GM18508 (cell line): ENCODE measurements at regions not wholly inside any gene's neighbourhood (a gene's known extent, or its start where the extent isn't known, plus 50 kb on each side); places are given as distances from the start of the nearest gene placed in this dataset.

Source experiments
- ATAC-seq: cut with Tn5 transposase; IDR thresholded peaks from one replicate; pipeline ENCODE4 v1.9.1; 2021; ENCODE audit warnings: moderate number of reproducible peaks; ENCODE audit not compliant: insufficient read depth, unreplicated experiment

DNA sequence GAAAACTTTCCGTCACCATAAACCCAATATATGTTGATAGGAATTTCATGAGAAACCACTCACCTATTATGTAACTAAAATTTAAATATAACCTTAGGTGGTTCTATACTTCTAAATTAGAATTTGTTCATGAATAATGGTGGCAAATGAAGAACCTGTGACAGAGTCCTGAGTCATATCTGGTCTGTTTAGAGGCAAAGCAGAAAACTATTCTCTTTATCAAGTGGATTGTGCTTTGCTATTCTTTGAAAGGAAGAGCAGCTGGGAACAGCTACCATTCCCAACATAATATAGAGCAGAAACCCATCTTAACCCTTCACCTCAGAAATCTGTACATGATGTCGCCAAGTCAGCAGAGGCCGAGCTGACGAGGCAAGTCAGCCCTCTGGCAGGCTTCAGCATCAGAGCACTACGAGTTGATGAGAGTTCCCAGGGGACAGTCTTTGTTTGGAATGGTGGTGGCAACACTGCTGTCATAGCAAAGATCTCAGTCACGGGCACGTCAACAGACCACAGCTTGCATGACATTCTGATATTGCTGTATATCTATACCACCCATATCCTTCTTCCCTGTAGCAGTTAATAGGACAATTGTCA is 631.9 kb upstream of the CA10 start:
- ATAC-seq: no peak

DNA sequence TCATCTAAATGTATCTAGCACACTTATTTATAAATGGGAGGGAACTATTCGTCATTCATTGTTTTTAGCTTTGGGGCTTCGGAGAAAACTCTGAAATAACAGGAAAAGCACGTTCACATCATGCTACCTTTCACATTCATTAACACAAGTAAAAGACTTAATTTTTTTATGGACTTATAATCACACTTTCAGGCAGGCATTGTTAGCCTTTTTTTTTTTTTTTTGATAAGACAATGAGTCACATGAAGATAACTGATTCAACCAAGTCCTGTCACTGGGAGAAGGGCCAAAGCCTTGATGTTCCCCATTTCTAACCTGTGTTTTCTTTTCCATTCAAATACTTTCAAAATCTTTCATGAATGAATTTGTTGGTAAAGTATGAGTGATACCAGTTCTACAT is 631.3 kb upstream of the CA10 start:
- no peak for ATAC-seq

DNA sequence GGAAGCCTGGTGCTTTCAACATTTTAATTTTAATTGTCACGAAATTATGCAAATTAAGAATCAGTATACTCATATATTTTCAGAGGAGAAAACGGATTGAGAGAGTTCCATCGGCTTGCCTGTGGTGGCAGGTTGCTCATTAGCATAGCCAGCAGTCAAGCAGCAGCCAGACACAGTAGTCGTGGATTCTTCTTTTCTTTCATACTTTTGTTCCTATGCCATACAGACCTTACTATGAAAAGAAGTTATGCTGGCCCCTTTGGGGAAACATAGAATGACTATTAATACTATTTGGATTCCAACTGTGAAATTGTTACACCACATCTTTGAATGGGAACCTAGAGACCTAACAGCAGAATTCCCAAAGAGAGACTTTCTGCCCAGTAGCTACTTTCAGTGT is 617.7 kb upstream of the CA10 start:
- no peak for ATAC-seq

DNA sequence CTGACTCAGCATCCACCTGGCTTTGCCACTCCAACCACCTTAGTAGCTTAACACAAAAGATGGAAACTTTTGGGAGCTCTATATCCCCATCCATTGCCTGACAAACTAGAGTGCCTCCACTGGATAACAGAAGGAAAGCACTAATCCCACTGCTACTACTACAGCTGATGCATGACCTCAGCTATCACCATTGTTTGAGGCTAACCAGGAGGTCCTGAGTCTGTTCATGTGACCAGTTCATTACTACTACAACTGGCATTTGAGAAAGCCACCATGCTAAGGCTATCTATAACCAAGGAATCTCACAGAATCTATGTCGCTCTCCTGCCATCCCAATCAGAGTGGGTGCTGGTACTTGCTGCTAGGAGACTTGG is 604.3 kb upstream of the CA10 start:
- ATAC-seq: no peak

DNA sequence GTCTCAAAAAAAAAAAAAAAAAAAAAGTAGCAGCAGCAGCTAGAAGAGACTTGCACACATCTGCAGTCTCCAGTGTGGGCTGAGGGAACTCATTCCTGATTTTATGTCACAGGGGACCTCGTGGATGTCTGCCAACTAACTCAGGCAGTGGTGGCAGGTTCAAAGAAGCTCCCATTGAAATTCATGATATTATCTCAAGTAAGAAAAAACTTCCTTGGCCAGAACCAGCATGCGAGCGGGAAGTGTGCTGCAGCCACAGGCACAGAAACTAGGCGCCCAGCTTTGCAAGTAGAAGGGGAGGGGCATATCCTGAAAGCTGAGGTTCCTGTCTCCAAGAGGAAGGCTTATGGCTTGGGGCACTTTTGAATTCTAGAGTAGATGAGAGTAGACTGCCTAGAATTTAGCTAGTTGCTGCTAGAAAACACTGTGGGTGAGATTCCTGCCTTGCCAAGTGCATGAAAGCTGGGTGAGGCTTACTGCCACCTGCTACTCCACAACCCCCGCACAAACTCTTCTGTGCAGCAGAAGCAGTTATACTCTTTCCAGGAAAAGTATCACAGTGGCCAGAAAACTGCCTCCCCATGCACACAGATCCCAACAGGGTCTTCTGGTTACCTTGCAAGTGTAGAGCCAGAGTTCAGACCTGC is 603.8 kb upstream of the CA10 start:
- no peak for ATAC-seq

DNA sequence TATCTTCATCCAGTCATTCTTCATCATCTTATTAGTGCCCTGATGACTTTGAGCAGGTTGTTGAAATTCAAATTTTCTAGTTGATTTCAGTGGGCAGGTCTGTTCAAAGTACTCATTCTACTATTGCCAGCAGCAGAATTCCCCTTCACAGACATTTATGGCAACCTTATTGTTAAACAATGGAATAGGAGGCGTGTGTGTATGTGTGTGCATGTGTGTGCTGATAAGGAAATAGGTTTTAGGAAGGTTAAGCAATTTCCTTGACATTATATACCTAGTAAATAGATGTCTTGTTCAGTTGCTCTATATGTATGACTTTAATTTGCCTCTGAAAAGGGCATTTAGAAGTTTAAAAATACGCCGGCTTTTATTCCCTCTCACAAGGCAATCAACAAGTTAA is 601.4 kb upstream of the CA10 start:
- no peak for ATAC-seq

DNA sequence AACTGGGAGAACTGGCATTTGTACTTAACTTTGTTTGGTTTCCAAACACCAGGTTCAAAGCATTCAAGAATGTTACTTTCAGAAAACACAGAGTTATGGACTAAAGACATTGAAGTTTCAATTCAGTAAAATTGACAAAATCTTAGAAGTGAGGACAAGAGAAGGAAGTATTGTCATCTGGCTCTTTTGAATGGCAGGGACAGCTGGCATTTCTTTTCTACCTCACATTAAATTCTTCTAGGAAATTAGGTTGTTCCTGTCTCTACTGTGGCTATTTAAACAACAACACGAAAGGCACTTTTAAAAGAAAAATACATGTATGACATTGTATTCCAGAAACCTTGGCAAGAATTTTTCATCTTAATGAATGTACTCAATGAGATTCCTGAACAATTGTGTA is 600.0 kb upstream of the CA10 start:
- no peak for ATAC-seq

DNA sequence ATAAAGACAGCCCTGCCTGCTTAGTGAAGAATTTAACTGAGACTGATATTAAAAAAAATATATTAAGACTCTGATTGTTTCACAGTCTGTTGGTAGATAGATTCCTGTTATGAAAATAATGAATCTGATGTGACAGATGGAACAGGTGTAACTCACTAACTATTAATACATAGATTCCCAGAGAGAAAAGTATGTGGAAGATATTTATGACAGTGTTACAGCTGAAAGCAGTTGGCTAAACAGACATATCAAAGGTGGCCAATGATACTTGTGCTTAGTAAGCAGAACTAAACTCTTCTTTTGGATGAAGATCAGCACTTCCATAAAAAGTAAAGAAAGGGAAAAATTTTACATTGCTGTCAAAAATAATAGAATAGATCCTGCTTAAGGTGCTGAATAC is 598.2 kb upstream of the CA10 start:
- no peak for ATAC-seq

DNA sequence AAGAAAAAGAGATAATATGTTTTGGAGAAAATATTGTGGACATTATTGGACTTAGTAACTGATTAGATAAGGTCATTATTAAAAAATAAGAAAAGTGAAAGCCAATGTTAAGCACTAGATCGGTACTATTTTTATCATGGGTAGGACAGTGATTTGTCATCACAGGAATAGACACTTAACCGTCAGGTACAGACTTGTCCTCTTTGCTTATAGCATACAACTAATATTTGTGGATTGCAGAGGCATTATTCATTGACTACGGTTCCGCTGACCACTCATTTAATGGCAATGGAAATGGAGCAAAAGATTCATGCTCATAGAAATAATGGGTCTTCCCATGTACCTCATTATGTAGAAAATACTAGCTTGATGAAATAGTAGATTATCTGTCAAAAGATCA is 596.3 kb upstream of the CA10 start:
- ATAC-seq: no peak

DNA sequence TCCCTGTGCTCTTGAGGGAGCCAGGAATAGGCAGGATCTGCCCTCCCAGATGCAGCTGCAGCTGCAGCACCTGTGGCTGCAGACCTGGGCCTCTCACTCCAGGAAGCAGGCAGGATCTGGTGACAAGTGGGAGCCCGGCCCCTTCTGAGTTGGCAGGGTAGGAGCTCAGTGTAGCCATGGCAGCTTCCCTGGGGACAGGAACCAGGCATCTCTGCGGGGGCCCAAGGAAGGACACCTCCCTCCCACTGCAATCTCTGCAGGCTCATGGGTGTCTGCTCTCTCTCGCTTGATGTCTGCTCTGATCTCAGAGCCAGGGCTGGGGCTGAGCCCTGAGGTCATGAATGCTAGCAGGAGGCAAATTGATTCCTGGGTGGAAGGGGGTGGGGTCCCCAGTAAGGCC is 592.5 kb upstream of the CA10 start:
- no peak for ATAC-seq

DNA sequence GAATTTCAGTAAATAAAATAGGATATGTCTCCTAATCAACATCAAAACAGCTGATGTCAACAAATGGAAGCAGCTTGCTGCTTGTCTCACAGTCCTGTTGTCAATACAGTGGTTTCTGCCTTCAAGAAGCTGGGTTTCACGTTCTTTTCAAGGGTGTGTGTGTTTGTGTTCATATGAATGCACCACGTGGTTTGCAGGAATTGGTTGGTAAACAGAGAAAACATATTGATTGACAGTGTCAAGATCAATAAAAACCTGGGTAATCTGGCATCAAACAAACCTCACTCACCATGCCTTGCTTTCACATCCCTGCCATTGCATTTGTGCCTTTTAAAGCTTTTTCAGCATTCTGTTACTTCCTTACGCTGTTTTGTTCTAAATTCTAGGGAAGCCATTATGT is 585.7 kb upstream of the CA10 start:
- ATAC-seq: no peak

DNA sequence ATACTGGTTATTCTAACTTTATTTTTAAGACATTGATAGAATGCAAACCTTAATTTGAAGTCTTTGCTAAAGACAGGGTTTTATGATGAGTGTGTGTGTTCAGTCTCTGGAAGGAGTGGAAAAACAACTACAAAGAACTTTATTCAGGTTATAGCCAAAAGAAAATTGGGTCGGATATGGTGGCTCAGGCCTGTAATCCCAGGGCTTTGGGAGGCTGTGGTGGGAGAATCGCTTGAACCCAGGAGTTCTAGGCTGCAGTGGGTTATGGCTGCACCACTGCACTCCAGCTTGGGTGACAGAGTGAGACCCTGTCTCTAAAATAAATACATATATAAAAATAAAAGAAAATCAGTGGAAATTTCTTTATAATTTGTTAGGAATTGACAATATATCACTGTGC is 581.5 kb upstream of the CA10 start:
- no peak for ATAC-seq

DNA sequence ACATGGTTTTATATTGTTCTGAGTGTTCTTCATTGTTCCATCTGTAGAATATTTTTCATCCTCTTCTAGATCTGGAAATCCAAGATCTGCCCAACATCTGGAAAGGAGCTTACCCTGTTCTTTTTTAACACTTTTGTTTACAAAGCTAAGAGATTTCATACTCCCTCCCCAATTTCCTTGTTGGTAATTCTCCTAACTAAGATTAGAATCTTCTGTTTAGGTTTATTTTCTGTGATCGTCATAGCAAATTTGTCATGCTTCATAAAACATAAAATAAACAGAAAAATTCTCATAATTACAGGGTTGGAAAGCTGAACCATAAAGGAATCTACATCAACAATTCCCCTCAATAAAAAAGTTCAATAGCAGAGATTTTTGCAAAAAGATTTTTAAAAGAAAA is 580.3 kb upstream of the CA10 start:
- ATAC-seq: no peak

DNA sequence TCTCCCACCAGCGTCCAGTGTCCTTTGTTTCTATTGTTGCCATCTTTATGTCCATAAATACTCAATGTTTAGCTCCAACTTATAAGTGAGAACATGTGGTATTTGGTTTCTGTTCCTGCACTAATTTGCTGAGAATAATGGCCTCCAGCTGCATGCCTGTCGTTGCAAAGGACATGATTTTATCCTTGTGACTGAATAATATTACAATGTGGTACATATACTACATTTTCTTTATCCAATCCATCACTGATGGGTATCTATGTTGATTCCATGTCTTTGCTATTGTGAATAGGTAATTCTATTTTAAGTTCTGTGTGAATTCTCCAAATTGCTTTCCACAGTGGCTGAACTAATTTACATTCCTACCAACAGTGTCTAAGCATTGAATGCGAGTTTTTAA is 578.6 kb upstream of the CA10 start:
- ATAC-seq: no peak

DNA sequence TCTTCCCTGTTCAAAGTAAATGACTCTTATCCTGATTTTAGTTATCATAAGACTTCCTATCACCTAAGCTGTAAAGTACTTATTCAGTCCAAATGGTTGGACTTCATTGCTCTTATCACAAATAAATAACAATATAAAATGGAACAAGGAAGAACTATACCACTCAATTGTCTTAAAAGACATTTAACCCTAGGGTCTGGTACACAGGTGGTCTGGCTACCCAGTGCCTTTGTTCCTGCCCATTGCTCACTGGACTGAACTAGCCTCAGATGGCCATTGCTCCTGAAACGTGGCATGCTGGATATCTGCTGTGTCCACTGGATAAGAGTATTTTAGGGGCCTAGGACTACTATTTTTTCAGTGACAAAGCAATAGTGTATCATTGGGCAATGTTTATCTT is 574.3 kb upstream of the CA10 start:
- ATAC-seq: no peak

DNA sequence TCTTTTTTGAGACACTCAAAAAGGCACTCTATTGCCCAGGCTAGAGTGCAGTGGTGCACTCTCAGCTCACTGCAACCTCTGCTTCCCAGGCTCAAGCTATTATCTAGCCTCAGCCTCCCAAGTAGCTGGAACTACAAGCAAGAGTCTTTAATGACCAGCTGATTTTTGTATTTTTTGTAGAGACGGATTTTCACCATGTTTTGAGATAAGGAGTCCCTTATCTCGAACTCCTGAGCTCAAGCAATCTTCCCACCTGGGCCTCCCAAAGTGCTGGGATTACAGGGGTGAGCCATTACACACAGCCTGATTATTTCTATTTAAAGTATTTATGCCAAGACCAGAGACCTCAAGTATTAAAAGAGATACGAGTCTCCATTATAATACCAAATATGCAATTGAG is 566.1 kb upstream of the CA10 start:
- ATAC-seq: no peak

DNA sequence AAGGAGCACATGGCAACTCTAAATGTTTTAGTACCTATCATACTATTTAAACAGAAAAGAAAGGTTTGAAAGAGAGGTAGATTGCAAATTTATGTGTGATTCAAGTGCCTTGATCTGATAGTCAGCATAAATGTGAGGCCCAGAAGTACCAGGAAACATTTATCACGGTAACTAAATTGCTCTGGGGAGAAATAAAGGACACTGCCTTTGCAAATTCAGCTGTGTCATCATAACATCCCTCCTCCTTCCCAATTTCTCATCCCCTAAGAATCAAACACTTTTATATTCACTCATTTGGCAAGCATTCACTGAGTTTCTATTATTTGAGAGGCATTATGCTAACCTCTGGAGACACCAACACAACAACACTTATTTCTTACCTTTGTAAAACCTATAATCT is 563.4 kb upstream of the CA10 start:
- no peak for ATAC-seq

DNA sequence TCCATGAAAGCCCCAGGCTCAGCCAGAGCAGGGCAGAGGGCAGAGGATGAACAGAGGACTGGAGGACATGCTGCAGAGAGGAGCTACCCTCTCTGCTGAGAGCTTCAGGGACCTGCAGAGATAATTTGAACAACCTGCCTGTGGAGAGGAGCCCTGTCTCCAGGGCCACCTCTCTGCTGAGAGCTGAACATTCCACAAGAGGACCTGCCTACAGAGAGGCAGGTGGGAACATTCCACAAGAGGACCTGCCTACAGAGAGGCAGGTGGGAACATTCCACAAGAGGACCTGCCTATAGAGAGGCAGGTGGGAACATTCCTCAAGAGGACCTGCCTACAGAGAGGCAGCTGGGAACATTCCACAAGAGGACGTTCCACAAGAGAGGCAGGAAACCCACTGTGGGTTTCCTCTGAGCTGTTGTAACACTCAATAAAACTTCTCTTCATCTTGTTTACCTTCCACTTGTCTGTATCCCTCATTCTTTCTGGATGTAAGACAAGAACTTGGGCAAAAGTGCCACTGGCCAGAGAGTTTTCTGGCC is 551.9 kb upstream of the CA10 start:
- ATAC-seq: no peak

DNA sequence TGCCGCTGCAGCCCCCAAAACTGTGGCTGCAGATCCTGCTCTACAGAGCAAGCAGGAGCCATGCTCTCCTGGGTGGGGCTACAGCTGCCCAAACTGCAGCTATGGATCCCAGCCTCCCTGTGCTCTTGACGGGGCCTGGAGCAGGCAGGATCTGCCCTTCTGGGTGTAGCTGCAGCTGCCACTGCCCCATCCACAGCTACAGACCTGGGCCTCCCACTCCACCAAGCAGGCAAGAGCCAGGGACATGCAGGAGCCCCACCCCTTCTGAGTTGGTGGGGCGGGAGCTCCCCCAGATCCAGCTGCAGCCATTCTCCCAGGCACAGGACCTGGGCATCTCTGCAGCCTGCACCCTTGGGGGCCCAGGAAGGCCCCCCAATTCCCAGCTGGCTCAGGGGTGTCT is 551.2 kb upstream of the CA10 start:
- no peak for ATAC-seq

DNA sequence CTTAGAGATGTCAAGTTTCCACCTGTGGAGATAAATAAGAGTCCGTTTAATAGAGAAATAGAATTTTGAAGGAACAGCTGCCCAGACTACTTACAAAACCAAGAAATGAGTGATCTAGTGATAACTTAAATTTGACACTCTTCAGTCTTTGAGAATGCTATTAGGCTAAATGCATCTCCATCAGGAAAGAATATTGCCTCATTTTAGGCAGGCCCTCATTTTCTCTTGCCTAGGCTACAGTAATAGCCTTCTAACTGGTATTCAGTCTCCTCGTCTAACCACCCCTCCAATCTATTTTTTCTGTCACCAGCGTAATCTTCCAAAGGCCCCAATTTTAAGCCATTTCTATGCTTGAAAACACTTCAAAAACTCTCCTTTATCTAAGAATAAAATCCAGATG is 537.8 kb upstream of the CA10 start:
- ATAC-seq: no peak

DNA sequence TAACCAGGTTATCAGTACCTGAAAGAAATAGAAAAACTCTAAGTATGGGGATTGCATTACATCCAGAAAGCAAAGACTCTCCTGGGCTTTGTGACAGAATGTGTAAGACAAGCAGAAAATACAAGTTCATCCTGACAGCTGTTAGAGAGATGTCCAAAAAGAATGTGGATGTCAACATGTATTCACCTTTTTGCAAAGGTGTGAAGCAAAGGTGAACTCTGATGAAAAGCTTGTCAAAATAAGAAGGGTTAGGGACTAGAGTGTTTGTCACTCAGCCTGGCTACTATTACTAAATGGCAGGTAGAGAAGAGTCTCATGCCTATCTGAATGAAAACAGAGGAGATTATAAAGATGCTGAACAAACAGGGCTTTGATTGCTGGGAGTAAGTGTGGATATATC is 527.6 kb upstream of the CA10 start:
- ATAC-seq: no peak

DNA sequence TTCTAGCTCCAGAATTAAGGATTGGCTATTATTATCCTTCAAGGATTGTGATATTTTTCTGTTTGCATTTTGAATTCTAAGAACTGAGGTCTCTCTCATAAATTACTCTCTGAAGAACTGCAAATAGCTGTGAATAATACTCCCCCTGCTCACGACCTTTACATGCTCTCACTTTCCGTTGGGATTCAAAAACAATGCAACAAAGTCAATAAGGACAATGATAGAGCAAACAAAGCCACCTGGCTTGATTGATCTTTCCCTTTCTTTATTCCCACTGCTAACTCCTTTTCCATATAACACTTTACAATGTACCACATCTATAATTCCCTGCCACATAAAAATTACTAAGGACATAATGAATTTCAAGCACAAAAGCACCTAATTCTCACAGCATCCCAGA is 523.0 kb upstream of the CA10 start:
- no peak for ATAC-seq

DNA sequence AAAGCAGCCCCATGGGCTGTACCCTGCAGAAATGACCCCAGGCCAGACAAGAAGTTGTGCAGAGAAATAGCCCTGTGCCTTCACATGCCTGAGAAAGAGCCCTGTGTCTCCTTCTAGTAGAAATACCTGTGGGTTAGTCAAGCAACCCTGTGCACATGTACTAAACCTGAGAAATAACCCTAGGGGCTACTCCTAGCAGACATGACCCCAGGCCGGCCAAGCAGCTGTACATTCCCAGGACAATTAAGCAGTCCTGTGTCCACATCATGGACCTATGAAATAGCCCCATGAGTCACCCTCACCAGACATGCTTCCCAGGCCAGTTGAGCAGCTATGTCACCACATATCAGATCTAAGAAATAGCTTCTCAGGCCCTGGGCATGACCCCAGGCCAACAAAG is 519.7 kb upstream of the CA10 start:
- no peak for ATAC-seq
